Ishikawa (cell line): ENCODE measurements at regions not wholly inside any gene's neighbourhood (a gene's known extent, or its start where the extent isn't known, plus 50 kb on each side); places are given as distances from the start of the nearest gene placed in this dataset.

Source experiments
- CEBPB ChIP-seq: IDR thresholded peaks from 2 replicates; pipeline ENCODE4 v1.6.1; 2012
- CREB1 ChIP-seq: IDR thresholded peaks from 2 replicates; pipeline ENCODE4 v1.6.1; 2012; ENCODE audit warnings: low read depth
- EGR1 ChIP-seq: IDR thresholded peaks from 2 replicates; pipeline ENCODE4 v1.6.1; 2012
- EP300 ChIP-seq: IDR thresholded peaks from 2 replicates; pipeline ENCODE4 v1.6.1; 2012; ENCODE audit warnings: borderline replicate concordance
- FOXM1 ChIP-seq: IDR thresholded peaks from 2 replicates; pipeline ENCODE4 v1.6.1; 2012; ENCODE audit warnings: low read depth, borderline replicate concordance
- MAX ChIP-seq: IDR thresholded peaks from 2 replicates; pipeline ENCODE4 v1.6.1; 2012
- NFIC ChIP-seq: IDR thresholded peaks from 2 replicates; pipeline ENCODE4 v1.6.1; 2012
- RAD21 ChIP-seq: IDR thresholded peaks from 2 replicates; pipeline ENCODE4 v1.6.1; 2012; ENCODE audit warnings: low read depth
- REST ChIP-seq: IDR thresholded peaks from 2 replicates; pipeline ENCODE4 v1.6.1; 2012; ENCODE audit warnings: low read depth, mild to moderate bottlenecking
- TAF1 ChIP-seq: IDR thresholded peaks from 2 replicates; pipeline ENCODE4 v1.6.1; 2012; ENCODE audit warnings: low read depth, mild to moderate bottlenecking
- TCF12 ChIP-seq: IDR thresholded peaks from 2 replicates; pipeline ENCODE4 v1.6.1; 2012; ENCODE audit warnings: low read depth
- TEAD4 ChIP-seq: IDR thresholded peaks from 2 replicates; pipeline ENCODE4 v1.6.1; 2012
- USF1 ChIP-seq: IDR thresholded peaks from 2 replicates; pipeline ENCODE4 v1.6.1; 2012
- YY1 ChIP-seq: IDR thresholded peaks from 2 replicates; pipeline ENCODE4 v1.6.1; 2012; ENCODE audit warnings: low read depth
- ZBTB7A ChIP-seq: IDR thresholded peaks from 2 replicates; pipeline ENCODE4 v1.6.1; 2012; ENCODE audit warnings: low read depth

- TF ChIP-seq YY1 (no peak), TEAD4 (no peak), EGR1 (no peak), TAF1 (no peak), RAD21 (no peak), EP300 (no peak), NFIC (no peak), FOXM1 (no peak), USF1 (no peak), MAX (no peak), TCF12 (no peak), REST (no peak), CREB1 (no peak)
Observed at GRCh38 chr2:157952558-157952957, 76.4 kb upstream of the ACVR1 start.

- no peak for TF ChIP-seq TAF1
Observed at GRCh38 chr2:157948856-157949255, 72.7 kb upstream of the ACVR1 start.

GRCh38 chr2:157946919-157947557 is 70.9 kb upstream of the ACVR1 start:
- TF ChIP-seq NFIC (no peak), MAX (no peak), RAD21 (no peak), TAF1 (no peak), ZBTB7A (no peak), EP300 (no peak), TCF12 (no peak), TEAD4 (no peak), REST (no peak), CEBPB (no peak), FOXM1 (no peak), USF1 (no peak), CREB1 (no peak), EGR1 (no peak)

- no peak for TF ChIP-seq FOXM1
Observed at GRCh38 chr2:157940024-157940423, 63.9 kb upstream of the ACVR1 start.

GRCh38 chr2:157938556-157938955 is 62.4 kb upstream of the ACVR1 start:
- no peak for TF ChIP-seq REST
- TF ChIP-seq CREB1, result no peak
- TF ChIP-seq MAX, result no peak
- no peak for TF ChIP-seq CEBPB
- TF ChIP-seq TEAD4, result no peak
- TF ChIP-seq EP300, result no peak
- no peak for TF ChIP-seq USF1
- no peak for TF ChIP-seq EGR1
- TF ChIP-seq TAF1, result no peak
- TF ChIP-seq YY1, result no peak
- no peak for TF ChIP-seq RAD21
- TF ChIP-seq NFIC, result no peak
- no peak for TF ChIP-seq FOXM1
- TF ChIP-seq ZBTB7A, result no peak
- no peak for TF ChIP-seq TCF12
